H9 (cell line): ENCODE measurements at regions not wholly inside any gene's neighbourhood (a gene's known extent, or its start where the extent isn't known, plus 50 kb on each side); places are given as distances from the start of the nearest gene placed in this dataset.

Experiments
- DNase-seq: peaks from one replicate; pipeline ENCODE4 v3.0.0-alpha.2; 2017
- H2AFZ ChIP-seq: one replicate; pipeline ENCODE4 v1.6.1; 2013; ENCODE audit warnings: mild to moderate bottlenecking, low read length, control low read depth, moderate library complexity
- H2AK5ac ChIP-seq: 2 replicates; pipeline ENCODE4 v1.6.1; 2013; ENCODE audit warnings: low read length, control low read depth, mixed read lengths; ENCODE audit not compliant: insufficient read length
- H2BK120ac ChIP-seq: one replicate; pipeline ENCODE4 v1.6.1; 2013; ENCODE audit warnings: low read depth, mild to moderate bottlenecking, low read length, control low read depth, inconsistent platforms; ENCODE audit not compliant: poor library complexity, severe bottlenecking
- H2BK12ac ChIP-seq: 2 replicates; pipeline ENCODE4 v1.6.1; 2013; ENCODE audit warnings: low read length, control low read depth, mixed read lengths, low read depth; ENCODE audit not compliant: insufficient read length
- H2BK15ac ChIP-seq: 2 replicates; pipeline ENCODE4 v1.6.1; 2013; ENCODE audit warnings: low read depth, low read length, control low read depth
- H2BK20ac ChIP-seq: one replicate; pipeline ENCODE4 v1.6.1; 2013; ENCODE audit warnings: low read depth, mild to moderate bottlenecking, low read length, control low read depth, inconsistent platforms; ENCODE audit not compliant: poor library complexity, severe bottlenecking
- H2BK5ac ChIP-seq: 2 replicates; pipeline ENCODE4 v1.6.1; 2013; ENCODE audit warnings: low read length, control low read depth, mixed read lengths; ENCODE audit not compliant: insufficient read length
- H3K14ac ChIP-seq: 2 replicates; pipeline ENCODE4 v1.6.1; 2013; ENCODE audit warnings: low read length, control low read depth; ENCODE audit not compliant: insufficient read depth
- H3K18ac ChIP-seq: 2 replicates; pipeline ENCODE4 v1.6.1; 2013; ENCODE audit warnings: low read depth, mild to moderate bottlenecking, mixed read lengths, low read length, control low read depth; ENCODE audit not compliant: insufficient read length
- H3K23ac ChIP-seq: 2 replicates; pipeline ENCODE4 v1.6.1; 2013; ENCODE audit warnings: low read length, control low read depth, mixed read lengths, low read depth; ENCODE audit not compliant: insufficient read length
- H3K23me2 ChIP-seq: 2 replicates; pipeline ENCODE4 v1.6.1; 2013; ENCODE audit warnings: low read depth, mild to moderate bottlenecking, mixed read lengths, low read length, control low read depth; ENCODE audit not compliant: insufficient read length, poor library complexity, severe bottlenecking
- H3K27ac ChIP-seq: 2 replicates; pipeline ENCODE4 v1.5.1; 2013; ENCODE audit warnings: low read length, control low read depth, mixed read lengths, low read depth; ENCODE audit not compliant: insufficient read length
- H3K27me3 ChIP-seq: 2 replicates; pipeline ENCODE4 v1.6.1; 2013; ENCODE audit warnings: low read length, control low read depth, inconsistent platforms; ENCODE audit not compliant: insufficient read depth
- H3K4ac ChIP-seq: 2 replicates; pipeline ENCODE4 v1.6.1; 2013; ENCODE audit warnings: low read depth, mild to moderate bottlenecking, control low read depth, inconsistent platforms, low read length, moderate library complexity
- H3K4me1 ChIP-seq: 2 replicates; pipeline ENCODE4 v1.6.1; 2013; ENCODE audit warnings: low read length, control low read depth, inconsistent platforms; ENCODE audit not compliant: insufficient read depth
- H3K4me2 ChIP-seq: 2 replicates; pipeline ENCODE4 v1.6.1; 2013; ENCODE audit warnings: low read length, control low read depth, mixed read lengths; ENCODE audit not compliant: insufficient read length, insufficient read depth
- H3K56ac ChIP-seq: 2 replicates; pipeline ENCODE4 v1.6.1; 2013; ENCODE audit warnings: low read depth, mild to moderate bottlenecking, mixed read lengths, low read length, control low read depth; ENCODE audit not compliant: insufficient read length
- H3K79me1 ChIP-seq: 2 replicates; pipeline ENCODE4 v1.6.1; 2013; ENCODE audit warnings: low read depth, mild to moderate bottlenecking, moderate library complexity, low read length, control low read depth, inconsistent platforms; ENCODE audit not compliant: insufficient read depth, poor library complexity, severe bottlenecking
- H3K79me2 ChIP-seq: 2 replicates; pipeline ENCODE4 v1.6.1; 2013; ENCODE audit warnings: low read length, control low read depth, inconsistent platforms; ENCODE audit not compliant: insufficient read depth
- H3K9ac ChIP-seq: 2 replicates; pipeline ENCODE4 v1.6.1; 2013; ENCODE audit warnings: low read length, control low read depth, mixed read lengths; ENCODE audit not compliant: insufficient read length; ENCODE audit errors: extremely low read depth
- H3K9me3 ChIP-seq: one replicate; pipeline ENCODE4 v1.6.1; 2013; ENCODE audit warnings: low read depth, low read length, inconsistent platforms; ENCODE audit not compliant: control insufficient read depth
- H3T11ph ChIP-seq: one replicate; pipeline ENCODE4 v1.6.1; 2013; ENCODE audit warnings: mild to moderate bottlenecking, low read length, control low read depth, inconsistent platforms
- H4K20me1 ChIP-seq: one replicate; pipeline ENCODE4 v1.6.1; 2013; ENCODE audit not compliant: control insufficient read depth, insufficient read length, insufficient read depth
- H4K5ac ChIP-seq: 2 replicates; pipeline ENCODE4 v1.6.1; 2013; ENCODE audit warnings: low read depth, mild to moderate bottlenecking, mixed read lengths, low read length, control low read depth; ENCODE audit not compliant: insufficient read length
- H4K8ac ChIP-seq: replicated peaks from 2 replicates; pipeline ENCODE4 v1.6.1; 2013; ENCODE audit warnings: low read length, control low read depth, mixed read lengths, low read depth; ENCODE audit not compliant: insufficient read length
- H4K91ac ChIP-seq: 2 replicates; pipeline ENCODE4 v1.6.1; 2013; ENCODE audit warnings: low read depth, mild to moderate bottlenecking, moderate library complexity, mixed read lengths, low read length, control low read depth; ENCODE audit not compliant: insufficient read length
- H3K27ac Mint-ChIP-seq, 3 experiments: 2 replicates in 2 of 3; 3 replicates in 1 of 3; pipeline ENCODE4 v1.8.0; 2020 to 2021; ENCODE audit warnings: mixed read lengths in 3 of 3, mild to moderate bottlenecking in 1 of 3, moderate library complexity in 1 of 3
- H3K27me3 Mint-ChIP-seq: 2 replicates; pipeline ENCODE4 v1.8.0; 2021; ENCODE audit warnings: low read depth, mild to moderate bottlenecking, moderate library complexity, mixed read lengths
- H3K36me3 Mint-ChIP-seq, 3 experiments: 2 replicates in 2 of 3; 3 replicates in 1 of 3; pipeline ENCODE4 v1.8.0; 2020 to 2021; ENCODE audit warnings: low read depth in 3 of 3, mixed read lengths in 3 of 3; ENCODE audit not compliant: insufficient read depth in 1 of 3
- H3K4me1 Mint-ChIP-seq, 2 experiments: 2 replicates each; pipeline ENCODE4 v1.8.0; 2020; ENCODE audit warnings: mixed read lengths in 2 of 2
- H3K4me3 Mint-ChIP-seq, 2 experiments: 2 replicates in 1 of 2; 3 replicates in 1 of 2; pipeline ENCODE4 v1.8.0; 2020 to 2021; ENCODE audit warnings: mild to moderate bottlenecking in 2 of 2, mixed read lengths in 2 of 2, moderate library complexity in 1 of 2
- H3K9me3 Mint-ChIP-seq, 2 experiments: 2 replicates in 1 of 2; 3 replicates in 1 of 2; pipeline ENCODE4 v1.8.0; 2020; ENCODE audit warnings: mild to moderate bottlenecking in 2 of 2, mixed read lengths in 2 of 2, moderate library complexity in 1 of 2
- CTCF ChIP-seq: fragments of 200-600 bp; sonication (generic); conservative IDR thresholded peaks from 3 replicates; pipeline ENCODE4 v1.8.0; 2021; ENCODE audit warnings: antibody characterized with exemption, mild to moderate bottlenecking

GRCh38 chr4:130689181-130689580 is 1593.2 kb downstream of the C4orf33 start:
- Mint-ChIP-seq H3K9me3 (peaks cover 4 to 8% of the 10 kb centered on the region in 2 experiments; a peak in 3 of 5 replicates), H3K4me3 (no peak overlapping the region), H3K36me3 (peaks cover 0 to 14% (median 2%) of the 10 kb centered on the region in 3 experiments; a peak in 2 of 7 replicates), H3K27ac (no peak overlapping the region), H3K27me3 (no peaks in the 10 kb centered on the region), H3K4me1 (peaks cover 3 to 6% of the 10 kb centered on the region in 2 experiments; a peak in 3 of 4 replicates)
- TF ChIP-seq CTCF = no peak
- no peak overlapping the region for H3K4ac ChIP-seq
- no peak overlapping the region for H2AFZ ChIP-seq
- H3K23me2 ChIP-seq = no peaks in the 10 kb centered on the region
- H3K9me3 ChIP-seq = no peaks in the 10 kb centered on the region
- H2BK12ac ChIP-seq = no peak overlapping the region
- no peak overlapping the region for H2BK15ac ChIP-seq
- H3K27ac ChIP-seq = no peak overlapping the region
- H4K5ac ChIP-seq = no peak overlapping the region
- H4K8ac ChIP-seq = no peak overlapping the region
- no peaks in the 10 kb centered on the region for H4K20me1 ChIP-seq
- no peak overlapping the region for H3K23ac ChIP-seq
- H4K91ac ChIP-seq = no peak overlapping the region
- no peak overlapping the region for H3K18ac ChIP-seq
- H2BK20ac ChIP-seq = no peak overlapping the region
- H3K4me1 ChIP-seq = no peaks in the 10 kb centered on the region
- H3K56ac ChIP-seq = no peak overlapping the region
- H3K79me2 ChIP-seq = no peaks in the 10 kb centered on the region
- H3T11ph ChIP-seq = no peak overlapping the region
- DNase-seq = no peak
- no peak overlapping the region for H2BK5ac ChIP-seq
- H2AK5ac ChIP-seq = no peak overlapping the region
- no peaks in the 10 kb centered on the region for H3K79me1 ChIP-seq
- no peak overlapping the region for H3K9ac ChIP-seq
- no peaks in the 10 kb centered on the region for H3K27me3 ChIP-seq
- H3K14ac ChIP-seq = no peak overlapping the region
- H2BK120ac ChIP-seq = no peak overlapping the region
- no peak overlapping the region for H3K4me2 ChIP-seq
